Large intestine (tissue), 3 donors: ENCODE measurements at regions not wholly inside any gene's neighbourhood (a gene's known extent, or its start where the extent isn't known, plus 50 kb on each side); places are given as distances from the start of the nearest gene placed in this dataset.

Source experiments
- DNase-seq, 2 donors: peaks; one replicate each; pipeline versions ENCODE4 v3.0.0 to v3.0.0-alpha.2; 2013
- H3K27ac ChIP-seq: one replicate; pipeline ENCODE4 v1.5.1; 2013; ENCODE audit warnings: low read length
- H3K27me3 ChIP-seq: 2 replicates; pipeline ENCODE4 v1.6.1; 2013; ENCODE audit warnings: low read length; ENCODE audit not compliant: control insufficient read depth, insufficient read depth
- H3K36me3 ChIP-seq: 2 replicates; pipeline ENCODE4 v1.6.1; 2013; ENCODE audit warnings: low read length; ENCODE audit not compliant: control insufficient read depth, insufficient read depth
- H3K4me1 ChIP-seq: one replicate; pipeline ENCODE4 v1.6.1; 2013; ENCODE audit warnings: low read length; ENCODE audit not compliant: control insufficient read depth, insufficient read depth
- H3K4me3 ChIP-seq: one replicate; pipeline ENCODE4 v1.5.1; 2013; ENCODE audit warnings: low read length
- H3K9me3 ChIP-seq: one replicate; pipeline ENCODE4 v1.6.1; 2013; ENCODE audit warnings: mild to moderate bottlenecking, low read depth, low read length, moderate library complexity; ENCODE audit not compliant: control insufficient read depth
- WGBS: methylation state at CpG from one replicate; pipeline ENCODE4 v1.1.5; 2013; ENCODE audit warnings: low lambda C conversion rate; ENCODE audit not compliant: insufficient coverage; 5-methylcytosine and 5-hydroxymethylcytosine counted together

DNA sequence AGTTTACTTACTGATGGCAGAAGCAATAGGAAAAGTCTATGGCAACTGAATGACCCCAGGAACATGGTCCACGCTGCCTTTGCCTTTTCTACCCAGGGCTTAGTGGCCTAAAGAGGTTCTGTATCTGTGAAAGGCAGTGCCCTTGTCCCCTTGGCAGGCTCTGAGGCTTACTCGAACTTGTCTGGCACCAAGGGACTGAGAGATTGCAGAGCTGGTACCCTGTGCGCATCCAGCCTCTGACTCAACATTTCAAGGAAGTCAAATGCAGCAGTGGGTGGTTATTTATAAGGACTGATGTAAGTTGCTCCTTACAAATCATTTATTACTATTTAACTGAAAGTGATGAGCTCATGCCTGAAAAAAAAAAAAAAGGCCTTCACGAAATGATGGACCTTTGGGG is 299.9 kb upstream of the MYOCD start:
- Histone ChIP-seq H3K36me3 (no peaks in the 10 kb centered on the region), H3K27ac (no peak overlapping the region), H3K4me3 (no peak overlapping the region), H3K9me3 (peaks cover 3% of the 10 kb centered on the region), H3K4me1 (no peaks in the 10 kb centered on the region), H3K27me3 (no peaks in the 10 kb centered on the region)
- no peak for DNase-seq
- no CpG with 5 or more reads among the region's 4 CpGs for WGBS

DNA sequence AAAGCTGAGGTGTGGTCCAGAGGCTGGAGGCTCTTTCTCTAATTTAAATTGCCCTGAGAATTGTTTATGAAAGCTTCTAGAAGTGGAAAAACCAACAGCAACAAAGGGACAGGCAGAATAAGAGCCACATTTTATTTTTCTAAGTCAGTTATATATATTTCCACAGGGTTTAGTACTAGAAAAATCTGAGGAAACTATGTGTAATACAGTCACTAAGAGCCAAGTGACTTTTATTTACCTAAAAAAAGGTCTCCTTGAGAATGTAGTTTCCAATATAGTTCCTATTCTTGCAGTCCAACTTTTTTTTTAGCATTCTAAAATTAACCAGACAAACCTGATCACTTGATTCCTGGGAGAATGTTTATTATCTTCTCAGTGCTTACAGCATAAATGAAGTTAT is 296.6 kb upstream of the MYOCD start:
- no peak overlapping the region for H3K4me3 ChIP-seq
- H3K36me3 ChIP-seq, result no peaks in the 10 kb centered on the region

DNA sequence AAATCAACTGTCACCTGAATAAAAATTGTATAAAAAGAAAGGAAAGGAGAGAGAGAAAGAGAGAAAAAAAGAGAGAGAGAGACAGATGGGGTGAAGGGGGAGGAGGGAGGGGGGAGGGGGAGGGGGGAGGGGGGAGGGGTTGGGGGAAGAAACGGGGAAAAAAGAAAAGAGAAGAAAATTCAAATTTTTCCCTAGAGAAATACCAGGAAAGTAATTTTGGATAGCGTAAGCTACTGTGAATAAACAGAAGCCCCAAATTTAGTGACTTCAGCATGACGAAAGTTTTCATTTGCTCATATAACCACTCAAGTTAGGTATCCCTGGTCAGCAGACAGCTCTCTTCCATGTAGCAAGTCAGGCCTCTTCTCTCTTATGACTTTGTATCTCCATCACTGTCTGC is 289.4 kb upstream of the MYOCD start:
- Histone ChIP-seq H3K36me3 (no peaks in the 10 kb centered on the region), H3K27ac (no peak overlapping the region), H3K27me3 (no peaks in the 10 kb centered on the region), H3K4me1 (no peaks in the 10 kb centered on the region), H3K9me3 (no peaks in the 10 kb centered on the region), H3K4me3 (no peak overlapping the region)
- WGBS, result no CpG with 5 or more reads among the region's 3 CpGs
- DNase-seq, result no peak

More for the DNA sequence above, 296.6 kb upstream of the MYOCD start:
- no peak for DNase-seq
- H3K27me3 ChIP-seq, result no peaks in the 10 kb centered on the region
- peaks cover 1% of the 10 kb centered on the region for H3K9me3 ChIP-seq
- no peaks in the 10 kb centered on the region for H3K4me1 ChIP-seq
- no peak overlapping the region for H3K27ac ChIP-seq

DNA sequence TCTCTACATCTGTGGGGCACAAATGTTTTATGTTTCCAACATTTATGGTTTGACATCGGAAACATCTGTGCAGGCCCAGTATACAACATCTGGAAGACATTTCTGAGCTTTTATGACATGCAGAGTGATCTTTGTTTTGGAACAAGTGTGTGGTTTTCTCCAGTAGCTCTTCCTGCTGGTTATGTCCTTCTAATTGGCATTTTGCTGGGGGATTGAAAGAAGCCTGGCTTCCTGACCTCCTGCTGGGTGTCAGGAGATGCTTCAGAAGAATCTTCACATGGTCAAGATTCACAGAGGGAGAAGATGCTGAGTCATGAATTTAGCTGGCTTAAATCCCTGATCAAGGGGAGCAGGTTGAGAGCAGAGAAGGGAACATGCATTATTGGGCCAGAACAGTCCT is 279.5 kb upstream of the MYOCD start:
- Histone ChIP-seq H3K27ac (no peak overlapping the region), H3K4me1 (no peaks in the 10 kb centered on the region), H3K27me3 (no peaks in the 10 kb centered on the region), H3K36me3 (no peaks in the 10 kb centered on the region), H3K4me3 (no peak overlapping the region), H3K9me3 (no peaks in the 10 kb centered on the region)
- WGBS, result no CpG with 5 or more reads among the region's 1 CpG
- no peak for DNase-seq

DNA sequence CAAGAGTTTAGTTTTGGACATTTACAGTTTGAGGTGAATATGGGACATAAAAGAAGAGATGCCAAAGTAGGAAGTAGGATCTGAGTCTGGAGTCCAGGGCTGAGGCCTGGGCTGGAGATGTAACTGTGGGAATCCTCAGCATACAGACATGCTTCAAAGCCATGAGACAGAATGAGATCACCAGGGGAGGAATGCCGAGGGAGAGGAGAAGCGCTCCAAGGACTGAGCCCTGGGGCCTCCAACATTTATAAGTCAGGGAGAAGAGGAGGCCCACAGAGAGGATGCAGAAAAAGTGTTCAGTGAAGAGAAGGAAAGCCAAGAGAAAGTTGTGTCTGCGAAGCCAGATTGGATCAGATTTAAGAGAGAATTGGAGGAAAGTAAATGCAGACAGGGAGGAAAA is 277.5 kb upstream of the MYOCD start:
- 100% methylated on average over 3 of the region's 3 CpGs for WGBS
- Histone ChIP-seq H3K9me3 (no peaks in the 10 kb centered on the region), H3K4me3 (no peak overlapping the region), H3K36me3 (no peaks in the 10 kb centered on the region), H3K27ac (no peak overlapping the region), H3K4me1 (no peaks in the 10 kb centered on the region), H3K27me3 (no peaks in the 10 kb centered on the region)
- no peak for DNase-seq

DNA sequence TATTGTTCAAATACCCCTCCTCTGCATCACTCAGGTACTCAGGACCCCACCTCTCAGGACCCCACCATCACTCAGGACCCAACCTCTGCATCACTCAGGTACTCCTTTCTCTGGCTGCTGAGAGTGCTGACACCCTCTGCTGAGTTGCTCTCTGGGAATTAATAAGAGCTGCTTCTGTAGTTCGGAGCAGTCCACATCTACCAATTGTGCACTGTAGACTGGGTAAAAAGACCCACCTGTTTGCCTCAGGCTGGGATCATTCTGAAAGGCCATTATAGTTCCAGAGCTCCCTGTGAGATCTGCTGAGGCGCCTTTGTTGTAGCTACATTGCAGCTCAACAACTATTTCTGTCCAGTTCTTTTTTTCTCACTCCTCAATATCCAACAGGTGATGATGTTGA is 276.3 kb upstream of the MYOCD start:
- H3K4me3 ChIP-seq, result no peak overlapping the region
- 100% methylated on average over 1 of the region's 2 CpGs for WGBS
- no peak overlapping the region for H3K27ac ChIP-seq
- H3K27me3 ChIP-seq, result no peaks in the 10 kb centered on the region
- no peaks in the 10 kb centered on the region for H3K9me3 ChIP-seq
- no peaks in the 10 kb centered on the region for H3K4me1 ChIP-seq
- H3K36me3 ChIP-seq, result no peaks in the 10 kb centered on the region
- no peak for DNase-seq

DNA sequence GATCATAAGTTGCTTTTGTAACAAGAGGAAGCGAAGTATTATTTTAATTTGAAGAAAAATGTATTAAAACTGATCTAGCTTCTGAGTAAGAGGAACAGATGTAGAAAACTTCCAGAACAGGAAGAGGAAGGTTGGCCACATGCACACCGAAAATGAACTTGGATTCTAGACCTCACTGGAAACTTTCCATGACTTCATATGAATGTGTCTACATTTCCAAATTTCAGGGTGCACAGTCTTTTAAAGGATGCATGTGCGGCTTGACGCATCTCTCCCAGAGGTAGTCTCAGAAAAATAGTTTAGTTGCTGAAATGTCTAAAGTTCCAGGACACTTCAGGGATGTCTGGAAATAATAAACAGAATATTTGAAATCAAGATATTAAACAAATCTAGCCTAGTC is 275.1 kb upstream of the MYOCD start:
- Histone ChIP-seq H3K27me3 (no peaks in the 10 kb centered on the region), H3K36me3 (no peaks in the 10 kb centered on the region), H3K9me3 (no peaks in the 10 kb centered on the region), H3K4me1 (no peaks in the 10 kb centered on the region), H3K4me3 (no peak overlapping the region), H3K27ac (no peak overlapping the region)
- no peak for DNase-seq
- WGBS, result 100% methylated on average over 1 of the region's 4 CpGs

DNA sequence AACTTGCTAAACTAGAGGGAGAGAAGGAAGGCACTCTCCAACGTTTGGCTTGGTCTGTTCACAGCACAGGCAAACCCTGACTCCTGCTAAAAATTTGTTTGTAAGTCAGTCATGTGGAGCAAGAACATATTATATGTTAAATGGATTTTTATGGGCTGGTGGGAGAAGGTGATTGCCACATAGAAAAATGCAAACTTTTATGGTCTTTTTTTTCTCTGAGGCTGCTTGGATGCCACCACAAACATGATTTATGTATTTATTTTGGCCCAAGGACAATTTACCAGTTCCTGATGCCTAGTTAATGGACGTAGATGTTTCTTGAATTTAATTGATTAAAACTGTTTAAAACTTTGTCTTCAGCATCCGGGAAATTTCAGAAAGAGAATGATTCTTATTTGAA is 274.2 kb upstream of the MYOCD start:
- no peaks in the 10 kb centered on the region for H3K27me3 ChIP-seq
- no peak overlapping the region for H3K27ac ChIP-seq
- WGBS, result 100% methylated on average over 1 of the region's 3 CpGs
- no peaks in the 10 kb centered on the region for H3K9me3 ChIP-seq
- H3K36me3 ChIP-seq, result no peaks in the 10 kb centered on the region
- no peaks in the 10 kb centered on the region for H3K4me1 ChIP-seq
- no peak for DNase-seq
- no peak overlapping the region for H3K4me3 ChIP-seq

DNA sequence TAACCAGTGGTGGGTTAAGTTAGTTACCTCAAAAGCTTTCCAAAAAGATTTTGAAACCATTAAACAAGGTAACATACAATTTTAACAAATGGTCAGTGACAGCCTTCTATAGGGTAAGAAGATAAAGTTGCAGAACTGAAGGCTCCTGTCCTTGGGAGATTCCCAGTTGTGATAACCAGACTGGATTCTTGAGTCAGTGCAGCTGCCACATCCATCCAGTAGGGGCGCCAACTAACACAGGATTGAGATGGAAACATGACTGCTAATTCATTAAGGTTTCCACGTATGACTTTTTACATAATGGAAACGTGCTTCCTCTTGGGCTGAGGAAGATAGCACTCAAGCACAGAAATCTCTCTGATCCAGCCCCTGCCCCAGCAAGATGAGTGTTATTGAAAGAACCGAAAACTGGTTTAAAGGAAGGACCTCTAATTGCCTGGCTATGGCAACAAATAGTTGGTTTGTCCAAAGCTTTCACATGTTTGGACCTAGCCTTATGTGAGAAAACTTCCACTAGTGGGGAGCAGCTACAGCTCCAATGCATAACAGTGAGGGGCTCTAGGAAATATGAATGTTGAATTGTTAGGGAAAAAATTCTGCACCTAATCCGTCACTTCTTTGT is 269.8 kb upstream of the MYOCD start:
- H3K36me3 ChIP-seq, result no peaks in the 10 kb centered on the region
- H3K9me3 ChIP-seq, result no peaks in the 10 kb centered on the region
- no peaks in the 10 kb centered on the region for H3K27me3 ChIP-seq
- H3K4me1 ChIP-seq, result no peaks in the 10 kb centered on the region
- no peak overlapping the region for H3K27ac ChIP-seq
- H3K4me3 ChIP-seq, result no peak overlapping the region
- no peak for DNase-seq
- WGBS, result no CpG with 5 or more reads among the region's 5 CpGs

DNA sequence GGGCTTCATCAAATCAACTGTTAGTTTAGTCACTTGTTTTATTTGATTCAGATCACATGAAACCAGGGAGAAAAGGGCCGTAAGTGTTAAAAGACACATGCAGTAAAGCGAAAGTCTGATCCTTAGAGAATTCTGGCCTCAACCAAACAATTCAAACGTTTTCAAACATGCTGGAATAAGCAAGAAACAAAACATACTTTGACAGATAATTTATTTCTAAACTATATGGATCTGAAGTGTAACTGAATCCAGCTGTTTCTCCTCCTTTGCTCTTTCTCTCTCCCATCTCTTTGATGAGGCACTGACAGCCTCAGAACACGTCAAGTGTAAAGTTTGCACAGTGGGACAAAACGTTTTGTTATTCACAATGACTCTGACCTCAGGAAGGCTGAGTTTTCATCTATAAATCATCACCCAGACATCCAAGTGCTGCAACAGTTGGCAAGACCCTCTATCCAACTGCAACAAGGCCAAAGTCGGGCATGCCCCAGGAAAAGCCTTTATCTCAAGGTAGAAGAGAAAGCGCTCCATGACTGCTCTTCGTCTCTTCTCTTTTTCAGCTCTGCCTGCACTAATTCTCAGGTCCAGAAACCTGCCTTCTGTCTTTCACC is 267.1 kb upstream of the MYOCD start:
- Histone ChIP-seq H3K4me3 (no peak overlapping the region), H3K9me3 (no peaks in the 10 kb centered on the region), H3K36me3 (no peaks in the 10 kb centered on the region), H3K27me3 (no peaks in the 10 kb centered on the region), H3K27ac (no peak overlapping the region), H3K4me1 (no peaks in the 10 kb centered on the region)
- WGBS, result 79% methylated on average over 3 of the region's 8 CpGs
- DNase-seq, result no peak

DNA sequence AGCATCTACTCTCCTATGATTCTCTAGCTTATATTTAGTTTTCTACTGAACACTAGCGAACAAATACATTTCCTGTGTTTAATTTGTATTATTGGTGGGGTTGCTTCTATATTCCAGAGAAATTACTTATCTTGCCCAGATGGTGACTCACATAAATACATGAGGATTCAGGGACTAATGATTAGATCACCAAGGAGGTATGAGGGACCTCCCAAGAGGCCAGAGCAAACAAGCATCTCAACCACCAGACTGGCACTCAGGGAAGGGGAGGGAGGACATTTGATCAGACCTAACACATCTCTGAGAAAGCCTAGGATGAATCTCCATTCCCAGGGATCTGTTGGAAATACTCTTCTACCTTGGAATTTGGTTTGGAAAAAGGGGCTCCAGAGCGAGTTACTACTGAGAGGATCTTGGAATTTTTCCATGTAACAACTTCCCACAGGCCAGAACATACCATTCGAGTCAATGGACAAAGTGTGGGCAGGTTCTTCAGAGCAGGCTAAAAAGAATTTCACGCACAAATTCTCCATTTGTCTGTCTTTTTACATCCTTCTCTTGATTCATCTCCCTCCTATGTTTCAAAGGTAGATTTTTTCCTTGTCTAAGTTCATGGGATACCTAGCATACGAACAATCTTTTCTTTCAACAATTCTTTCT is 262.6 kb upstream of the MYOCD start:
- H3K27me3 ChIP-seq, result no peaks in the 10 kb centered on the region
- H3K36me3 ChIP-seq, result no peaks in the 10 kb centered on the region
- WGBS, result 100% methylated on average over 1 of the region's 5 CpGs
- no peak for DNase-seq
- peaks cover 3% of the 10 kb centered on the region for H3K4me1 ChIP-seq
- H3K4me3 ChIP-seq, result no peak overlapping the region
- no peaks in the 10 kb centered on the region for H3K9me3 ChIP-seq
- H3K27ac ChIP-seq, result no peak overlapping the region
